GM21529 (cell line): ENCODE measurements at regions not wholly inside any gene's neighbourhood (a gene's known extent, or its start where the extent isn't known, plus 50 kb on each side); places are given as distances from the start of the nearest gene placed in this dataset.

Source experiments
- ATAC-seq: cut with Tn5 transposase; IDR thresholded peaks from one replicate; pipeline ENCODE4 v1.9.1; 2021; ENCODE audit not compliant: unreplicated experiment

DNA sequence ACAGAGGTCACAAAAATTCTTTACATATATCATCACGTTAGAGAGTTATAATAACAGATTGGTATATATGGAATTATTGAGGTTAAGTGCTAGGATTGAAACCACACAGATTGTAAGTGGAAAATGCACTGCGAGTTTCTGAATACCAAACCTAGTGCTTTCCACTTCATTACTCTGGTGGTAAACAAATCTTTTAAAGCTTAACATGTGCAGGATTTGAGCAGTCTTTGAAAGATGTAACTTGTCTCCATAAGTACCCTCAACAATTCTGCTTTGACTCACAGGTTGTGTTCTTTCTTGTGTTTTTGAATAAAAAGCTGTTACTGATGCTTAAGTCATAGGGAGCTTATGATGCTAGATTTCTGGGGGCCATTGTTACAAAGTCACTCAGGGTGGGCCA is 314.7 kb upstream of the DACH1 start:
- no peak for ATAC-seq

DNA sequence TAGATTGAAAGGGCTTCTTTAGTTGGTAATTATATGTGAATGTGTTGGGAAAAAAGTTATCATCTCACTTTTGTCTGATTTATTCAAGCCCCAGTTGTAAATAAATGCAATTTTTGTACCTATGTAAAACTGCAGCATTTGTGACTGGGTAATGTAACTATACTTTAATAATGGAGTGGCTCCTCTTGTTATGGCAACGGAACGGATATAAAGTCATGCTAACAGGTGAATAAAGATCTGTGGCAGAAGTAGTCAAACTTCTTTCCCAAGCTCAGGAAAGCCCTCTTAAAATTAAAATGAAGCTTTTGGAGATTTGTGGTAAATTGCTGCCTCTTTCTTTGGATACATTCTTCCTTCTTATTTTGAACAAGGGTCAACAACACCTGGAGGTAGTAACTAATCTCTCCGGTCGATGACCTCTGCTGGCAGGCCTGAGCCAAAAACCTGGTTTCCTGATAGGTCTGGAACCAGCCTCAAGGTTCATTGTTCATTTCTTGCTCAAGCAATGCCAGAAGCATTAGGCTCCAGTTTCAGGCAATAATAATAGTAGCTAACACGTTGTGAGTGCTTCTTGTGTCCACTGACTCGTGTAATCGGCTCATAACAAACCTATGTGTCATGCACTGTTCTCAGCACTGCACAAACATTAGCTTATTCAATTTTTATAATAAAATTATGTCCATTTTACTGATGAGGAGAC is 313.4 kb upstream of the DACH1 start:
- no peak for ATAC-seq

DNA sequence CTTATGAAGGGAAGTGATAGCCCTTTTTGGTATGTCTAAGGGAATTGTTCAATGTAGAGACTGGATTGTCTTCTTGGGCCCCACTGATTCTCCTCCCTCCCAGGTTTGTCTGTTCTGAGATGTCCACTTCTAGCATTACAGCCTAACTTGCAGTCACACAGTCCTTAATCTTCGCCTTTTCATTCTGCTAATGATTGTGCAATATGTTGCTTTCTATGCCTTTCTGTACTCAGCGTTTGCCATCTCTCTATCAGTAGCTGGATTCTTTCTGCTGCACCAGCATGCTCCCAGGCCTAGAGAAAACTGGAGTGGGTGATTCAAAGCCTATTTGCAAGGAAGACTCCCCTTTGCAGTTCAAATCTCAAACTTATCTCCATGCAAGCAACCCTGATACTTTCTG is 307.5 kb upstream of the DACH1 start:
- no peak for ATAC-seq

DNA sequence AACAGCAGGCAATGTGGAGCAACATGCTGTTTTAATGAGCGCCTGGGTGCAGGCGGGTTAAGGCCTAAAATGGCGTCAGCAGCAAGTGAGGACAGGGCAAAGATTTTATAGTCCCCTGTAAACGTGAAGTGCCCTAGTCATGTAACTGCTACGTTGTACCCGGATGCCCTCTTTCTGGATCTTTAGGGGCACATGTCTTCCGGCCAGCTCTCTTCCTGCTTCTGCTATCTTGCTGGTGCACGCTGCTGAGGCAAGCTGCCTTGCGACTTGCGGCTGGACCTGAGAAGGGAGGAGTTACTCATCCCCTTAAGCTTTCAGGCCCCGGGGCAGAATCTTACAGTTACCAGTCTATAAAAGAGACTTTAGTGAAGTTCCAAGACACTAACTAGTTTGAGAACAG is 303.6 kb upstream of the DACH1 start:
- ATAC-seq = no peak

DNA sequence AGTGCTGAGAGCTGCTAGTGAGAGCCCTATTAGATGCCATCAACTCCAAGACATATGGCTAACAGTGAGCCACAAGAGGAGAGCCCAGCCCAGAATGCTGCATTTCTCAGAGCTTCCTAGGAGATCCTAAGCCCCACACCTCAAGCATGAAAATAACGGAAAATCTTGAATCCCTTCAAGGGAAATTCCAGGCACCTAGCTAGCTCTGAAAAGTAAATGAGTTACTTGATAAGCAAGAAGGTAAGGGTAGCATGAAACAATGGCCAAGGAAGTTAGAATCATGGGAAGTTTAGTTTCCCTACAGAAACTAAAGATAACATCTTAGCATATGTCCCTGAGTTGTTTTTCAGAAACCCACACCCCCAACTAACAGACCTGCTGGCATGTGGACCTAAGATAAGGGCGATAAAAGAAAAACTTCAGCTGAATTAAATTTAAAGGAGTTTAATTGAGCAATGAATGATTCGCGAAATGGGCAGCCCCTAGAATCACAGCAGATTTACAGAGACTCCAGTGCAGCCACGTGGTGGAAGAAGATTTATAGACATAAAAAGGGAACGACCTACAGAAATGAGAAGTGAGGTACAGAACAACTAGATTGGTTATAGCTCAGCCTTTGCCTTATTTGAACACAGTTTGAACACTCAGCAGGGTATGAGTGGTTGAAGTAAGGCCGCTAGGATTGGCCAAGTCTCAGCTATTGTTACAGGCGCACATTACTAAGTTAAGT is 301.3 kb upstream of the DACH1 start:
- ATAC-seq = no peak

DNA sequence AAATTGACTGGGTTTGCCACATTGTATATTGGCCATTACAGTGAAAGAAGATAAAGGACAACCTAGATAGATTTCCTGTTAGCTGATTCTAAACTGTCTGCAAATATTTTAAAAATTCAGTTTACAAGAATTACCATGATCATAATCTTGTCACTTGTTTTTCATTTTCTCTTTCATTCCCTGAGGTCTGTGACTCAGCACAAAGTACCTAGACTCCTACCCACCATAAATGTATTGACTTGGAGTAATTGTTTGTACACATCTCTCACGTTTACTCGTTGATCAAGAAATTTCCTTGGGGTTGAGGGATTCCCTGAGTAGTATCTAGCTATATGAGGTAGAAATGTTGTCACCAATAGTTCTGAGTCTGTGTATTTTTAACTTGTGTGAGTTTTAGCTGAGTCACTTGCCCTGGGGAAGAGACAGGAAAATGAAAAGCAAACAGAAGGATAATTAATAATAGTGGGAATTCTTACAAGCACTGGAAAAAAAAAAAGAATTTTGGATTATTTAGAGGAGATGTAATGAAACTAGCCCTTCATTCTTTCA is 299.2 kb upstream of the DACH1 start:
- no peak for ATAC-seq

DNA sequence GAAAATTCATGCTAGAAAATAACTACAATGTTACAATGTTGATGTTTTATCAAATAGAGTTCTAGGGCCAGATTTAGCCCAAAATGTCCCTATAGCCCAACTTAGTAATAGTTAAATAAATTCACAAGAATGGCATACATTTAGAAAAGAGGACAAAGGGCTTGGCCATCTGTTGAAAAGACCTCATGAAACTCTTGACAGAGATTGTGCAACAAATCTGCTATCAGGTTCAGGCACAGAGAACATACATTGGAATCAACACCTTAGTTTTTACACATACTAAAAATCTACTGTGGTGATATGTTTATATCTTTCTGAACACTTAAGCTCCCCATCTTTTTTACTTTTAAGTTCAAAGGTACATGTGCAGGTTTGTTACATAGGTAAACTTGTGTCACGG is 298.3 kb upstream of the DACH1 start:
- ATAC-seq = no peak

DNA sequence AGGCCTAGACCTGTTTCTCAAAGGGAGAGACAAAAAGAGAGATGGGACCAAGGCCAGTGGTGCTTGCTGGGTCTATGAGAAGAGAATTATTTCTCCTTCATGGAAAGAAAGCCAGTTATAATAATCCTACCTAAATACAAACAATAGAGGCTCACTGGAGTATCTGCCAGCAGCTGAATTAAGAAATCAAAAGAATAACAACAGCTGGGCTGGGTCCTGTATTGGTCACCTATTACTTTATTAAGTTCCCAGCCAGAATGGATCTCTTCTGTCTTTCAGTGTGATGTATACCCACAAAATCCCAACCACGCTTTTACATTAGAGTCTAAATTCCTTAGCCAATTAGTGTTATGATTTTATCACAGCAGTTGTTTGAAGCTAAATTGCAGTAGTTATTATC is 297.8 kb upstream of the DACH1 start:
- ATAC-seq = no peak

DNA sequence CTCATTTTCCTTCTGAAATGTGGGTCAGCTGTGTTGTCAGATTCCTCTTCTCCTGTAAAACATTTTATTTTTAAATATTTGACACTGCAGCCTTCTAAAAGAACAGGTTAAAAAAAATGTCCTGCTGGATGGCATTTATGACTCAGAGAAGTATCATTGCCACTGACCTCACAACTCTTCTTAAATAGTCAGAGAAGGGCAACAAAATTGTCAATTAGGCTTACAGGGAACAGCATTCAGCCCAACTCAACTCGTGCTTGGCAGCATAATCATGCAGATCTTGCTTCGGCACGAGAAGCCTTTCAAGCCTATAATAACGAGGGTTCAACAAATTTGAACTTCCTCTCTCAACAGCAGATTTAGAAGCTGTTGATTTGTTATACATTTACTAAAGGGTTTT is 296.7 kb upstream of the DACH1 start:
- no peak for ATAC-seq

DNA sequence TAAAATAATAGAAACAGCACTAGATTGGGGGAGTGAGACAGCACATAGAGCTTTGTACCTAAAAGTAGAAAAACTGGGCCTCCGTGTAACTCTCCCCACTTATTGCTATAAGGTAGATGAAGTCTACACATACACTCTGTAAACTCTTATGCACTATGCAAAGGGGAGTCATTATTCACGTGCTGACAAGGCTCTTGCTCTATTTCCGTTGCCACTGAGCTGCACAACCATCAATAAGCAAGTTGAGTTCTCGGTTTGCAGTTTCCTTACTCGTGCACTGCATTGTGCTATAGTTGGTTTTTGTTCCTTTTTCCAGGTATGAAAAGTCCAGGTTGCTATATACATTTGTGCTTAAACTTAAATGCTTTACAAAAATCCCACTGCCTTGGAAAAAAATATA is 294.0 kb upstream of the DACH1 start:
- ATAC-seq = no peak

DNA sequence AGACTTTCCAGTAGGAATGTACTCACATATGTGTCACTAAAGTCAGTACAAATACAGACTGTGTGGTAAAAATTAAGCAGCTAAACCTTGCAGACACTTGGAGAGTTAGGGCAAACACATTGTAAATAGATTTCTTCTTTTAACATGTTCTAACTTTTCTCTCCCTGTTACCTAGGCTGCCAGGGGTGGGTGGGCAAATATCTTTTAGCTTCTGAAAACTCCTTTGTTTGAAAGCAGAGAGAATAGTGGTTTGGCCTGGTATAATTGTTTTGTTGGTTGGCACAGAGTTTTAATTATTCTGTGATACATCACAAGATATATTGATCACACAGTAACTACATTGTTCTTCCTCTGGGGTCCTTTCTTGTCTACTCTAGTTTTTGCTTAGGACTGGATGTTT is 289.8 kb upstream of the DACH1 start:
- ATAC-seq = no peak

DNA sequence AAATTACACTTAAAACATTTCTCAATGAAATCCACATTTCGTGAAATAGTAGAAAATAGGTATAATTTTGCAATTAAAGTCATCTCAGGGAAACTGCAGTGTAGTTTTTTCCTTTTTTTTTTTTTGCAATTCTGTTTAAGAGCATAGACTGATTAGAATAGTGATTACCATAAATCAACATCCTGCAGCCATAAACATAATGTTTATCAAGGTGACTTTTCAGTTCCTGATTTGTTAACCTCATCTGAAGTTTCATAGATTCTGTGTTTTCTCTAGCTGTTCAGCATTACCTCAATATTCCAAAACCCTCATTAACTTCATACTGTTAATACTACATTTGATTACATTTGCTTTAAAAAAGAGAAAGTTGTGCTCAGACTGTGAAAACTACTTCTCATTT is 286.3 kb upstream of the DACH1 start:
- no peak for ATAC-seq

DNA sequence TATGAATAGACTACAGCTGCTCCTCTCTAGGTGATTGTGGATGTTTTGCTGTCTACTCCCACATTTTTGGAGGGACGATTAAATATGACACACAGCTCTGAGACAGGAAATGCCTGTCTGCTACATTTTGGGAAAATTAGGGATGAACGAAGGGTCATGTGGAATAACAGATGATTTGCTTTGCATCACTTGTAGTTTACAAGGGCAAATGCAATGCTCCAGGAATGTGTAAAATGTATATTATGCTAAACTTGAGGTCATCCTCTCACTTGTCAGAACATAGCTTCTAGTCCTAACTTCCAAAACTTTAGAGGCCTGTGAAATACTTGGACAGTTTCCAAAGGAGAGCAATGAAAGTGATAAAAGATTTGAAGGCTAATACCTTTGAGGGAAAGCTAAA is 284.2 kb upstream of the DACH1 start:
- no peak for ATAC-seq

DNA sequence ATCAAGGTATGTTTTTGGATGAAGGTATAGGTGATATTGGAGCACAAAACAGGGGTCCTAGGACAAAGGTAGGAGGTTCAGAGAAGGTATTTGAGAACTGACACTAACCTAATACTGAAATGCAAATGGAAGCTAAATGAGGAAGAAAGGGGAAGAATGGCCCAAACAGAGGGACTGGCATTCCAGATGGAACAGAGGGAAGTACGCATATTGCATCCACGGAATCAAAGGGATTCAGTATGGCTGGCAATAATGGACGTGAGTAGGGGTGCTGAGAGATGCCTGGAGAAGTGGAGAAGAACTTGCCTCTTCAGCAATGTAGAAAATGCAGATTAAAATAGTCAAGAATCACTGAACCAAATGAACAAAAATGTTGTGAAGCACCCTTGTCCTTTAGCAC is 283.5 kb upstream of the DACH1 start:
- no peak for ATAC-seq

DNA sequence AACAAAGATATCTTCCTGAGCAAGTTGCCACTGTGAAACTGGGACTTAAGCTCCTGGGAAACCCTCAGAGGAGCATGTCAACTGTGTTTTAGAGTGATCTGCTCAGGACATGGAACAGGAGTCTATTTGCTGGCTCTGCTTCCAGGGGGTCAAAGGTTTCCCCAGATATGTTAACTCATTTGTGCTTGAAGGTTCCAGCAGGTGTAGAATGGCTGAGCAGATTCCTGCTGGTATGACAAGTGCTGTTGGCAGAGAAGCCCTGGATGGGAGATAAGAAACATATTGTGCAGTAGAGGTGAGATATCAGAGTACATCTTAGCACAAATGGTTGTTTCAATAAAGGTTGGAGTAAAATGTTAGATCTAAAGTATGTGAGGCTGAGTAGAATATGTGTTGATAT is 282.7 kb upstream of the DACH1 start:
- no peak for ATAC-seq

DNA sequence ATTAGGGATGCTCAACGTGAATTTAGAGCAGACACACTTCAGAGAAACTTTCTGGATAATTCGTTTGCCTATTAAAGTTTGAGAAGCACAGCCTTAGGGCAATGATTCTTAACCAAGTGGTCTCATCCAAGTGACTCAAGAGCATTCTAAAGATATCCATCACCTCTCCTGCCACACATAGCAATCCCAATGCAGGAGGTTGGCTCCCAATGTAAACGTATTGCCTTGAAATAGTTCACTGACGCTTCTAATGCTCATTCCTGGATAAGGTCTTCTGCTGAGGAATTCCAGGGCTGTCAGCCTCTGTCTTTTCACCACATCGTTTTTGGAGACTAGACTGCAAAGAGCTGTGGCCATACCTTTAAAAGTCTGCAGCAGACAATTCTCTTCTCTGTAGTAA is 279.8 kb upstream of the DACH1 start:
- ATAC-seq = no peak

DNA sequence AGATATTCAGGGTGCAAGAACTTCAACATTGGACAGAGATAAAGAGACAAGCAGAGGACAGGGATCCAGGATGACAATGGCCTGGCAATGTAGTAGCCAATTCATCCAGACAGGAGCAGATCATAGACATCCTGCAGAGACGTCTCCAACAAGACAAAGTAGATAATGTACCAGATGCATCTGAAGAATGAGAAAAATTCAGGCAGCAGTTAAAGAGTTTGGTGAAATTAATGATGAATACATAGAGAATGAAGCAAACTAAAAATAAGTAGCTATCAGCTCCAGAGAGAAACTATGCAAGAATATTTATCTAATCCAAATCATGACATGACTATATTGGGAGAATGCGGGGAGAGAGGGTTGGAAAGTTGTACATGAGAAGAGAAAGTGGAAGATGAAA is 278.4 kb upstream of the DACH1 start:
- no peak for ATAC-seq

DNA sequence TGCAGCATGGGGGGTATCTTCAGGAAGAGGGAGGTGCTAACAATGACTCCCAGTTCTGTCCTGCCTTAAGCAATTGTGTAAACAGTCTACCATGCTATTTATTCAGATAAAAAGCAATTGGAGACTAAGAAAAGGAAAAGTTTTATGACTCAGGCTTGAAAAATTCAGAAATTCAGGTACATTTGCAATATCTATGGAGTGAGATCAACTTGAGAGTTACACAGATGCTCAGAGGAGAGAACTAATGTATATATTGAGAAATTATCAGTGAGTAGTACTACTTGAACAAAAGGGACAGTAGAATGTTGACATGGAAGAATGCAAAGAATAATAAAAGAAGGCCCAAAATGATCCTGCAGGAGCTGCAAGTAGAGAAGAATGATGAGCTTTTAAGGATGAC is 277.6 kb upstream of the DACH1 start:
- ATAC-seq = no peak

DNA sequence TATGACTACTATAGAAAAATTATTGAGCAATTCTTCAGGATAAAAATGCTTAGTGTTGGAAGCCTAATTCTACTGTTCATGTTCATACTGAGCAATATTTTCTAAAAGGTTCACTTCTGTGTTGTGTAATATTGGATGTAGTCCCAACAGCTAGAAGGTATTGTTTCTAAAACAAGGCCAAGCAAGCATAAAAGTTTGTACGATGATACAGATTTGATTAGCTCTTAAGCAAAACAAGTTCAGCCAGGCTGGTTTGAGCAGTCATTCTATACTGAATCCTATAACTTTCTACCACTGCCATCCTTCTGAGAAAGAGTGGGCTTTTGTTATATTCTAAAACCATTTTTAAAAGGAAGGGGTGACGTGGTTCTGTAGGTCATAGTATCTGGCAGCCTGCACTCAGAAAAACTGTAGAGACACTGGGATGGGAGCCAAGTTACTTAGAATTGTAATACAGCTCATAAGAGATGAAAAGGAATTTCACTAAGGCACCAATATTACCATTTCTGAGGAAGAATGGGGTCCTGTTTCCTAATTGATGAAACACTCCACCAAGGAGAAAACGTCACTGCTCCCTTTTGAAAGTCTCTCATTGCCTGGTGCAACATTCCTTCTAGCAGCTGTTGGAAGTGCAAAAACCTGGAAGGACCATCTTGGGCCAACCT is 275.0 kb upstream of the DACH1 start:
- no peak for ATAC-seq

DNA sequence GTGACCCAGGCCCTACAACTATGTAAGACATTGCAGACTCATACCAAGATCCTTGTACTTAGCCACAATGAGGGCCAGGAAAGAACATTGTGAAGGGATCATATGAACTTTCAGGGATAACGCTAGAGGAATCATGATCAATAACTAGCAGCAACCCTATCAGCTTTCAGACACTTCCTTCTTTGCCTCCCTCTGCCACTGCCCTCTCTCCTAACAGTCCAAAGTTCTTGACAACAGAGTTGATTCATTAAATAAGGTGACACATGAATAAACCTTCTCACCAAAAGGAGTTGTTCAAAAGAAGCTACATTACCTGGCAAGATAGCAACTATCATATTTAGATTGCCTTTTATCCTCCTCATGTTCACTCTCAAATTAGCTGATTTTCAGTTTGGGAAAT is 272.2 kb upstream of the DACH1 start:
- no peak for ATAC-seq

DNA sequence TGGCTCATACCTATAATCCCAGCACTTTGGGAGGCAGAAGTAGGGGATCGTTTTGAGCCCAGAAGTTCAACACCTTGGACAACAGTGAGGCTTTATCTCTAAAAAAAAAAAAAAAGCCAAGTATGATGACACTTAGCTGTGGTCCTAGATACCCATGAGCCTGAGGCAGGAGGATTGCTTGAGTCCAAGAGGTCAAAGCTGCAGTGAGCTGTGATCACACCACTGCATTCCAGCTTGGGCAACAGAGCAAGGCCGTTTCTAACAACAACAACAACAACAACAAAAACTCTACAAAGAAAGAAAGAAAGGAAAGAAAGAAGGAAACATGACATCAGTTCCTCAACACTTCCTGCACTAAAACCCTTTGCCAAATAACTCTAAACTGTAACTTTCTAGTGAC is 265.1 kb upstream of the DACH1 start:
- ATAC-seq = no peak

DNA sequence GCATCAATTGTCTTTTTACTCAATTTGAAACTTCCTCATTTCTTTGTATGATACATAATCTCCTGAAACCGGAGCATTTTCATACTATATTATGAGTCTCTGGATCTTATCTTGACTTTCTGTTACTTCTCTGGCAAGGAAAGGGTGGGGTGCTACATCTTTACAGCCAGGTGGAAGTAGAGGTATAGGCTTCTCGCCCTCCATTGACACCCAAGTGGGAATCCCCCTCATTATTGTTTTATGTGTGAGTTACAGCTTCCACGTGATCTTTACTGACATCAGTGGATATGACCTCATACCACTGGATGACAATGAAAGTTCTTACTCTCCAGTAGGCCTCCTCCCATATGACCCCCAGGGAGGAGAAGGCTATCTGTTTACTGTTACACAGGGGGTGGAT is 262.1 kb upstream of the DACH1 start:
- no peak for ATAC-seq
